ENCODE measurements at regions not wholly inside any gene's neighbourhood (a gene's known extent, or its start where the extent isn't known, plus 50 kb on each side); places are given as distances from the start of the nearest gene placed in this dataset.

DNA sequence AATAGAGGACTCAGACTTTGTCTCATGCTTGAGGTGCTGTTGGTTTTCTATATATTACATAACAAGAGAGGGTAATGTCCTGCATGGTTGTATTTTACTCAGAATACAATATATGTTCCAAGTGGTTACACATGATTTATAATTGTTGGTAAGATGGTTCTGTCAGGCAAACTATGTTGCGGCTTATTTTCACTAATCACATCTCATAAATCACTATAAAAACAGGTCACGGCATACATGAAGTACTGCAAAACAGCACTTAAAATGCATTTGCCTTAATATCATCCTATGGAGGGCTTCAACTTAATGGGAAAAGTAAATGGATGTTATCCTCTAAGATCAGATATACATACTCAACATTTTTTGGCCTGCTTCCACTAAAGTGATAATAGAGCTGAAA lies 246.0 kb upstream of the ARSJ start:
- H3K27ac ChIP-seq: no peak overlapping the region
- intact Hi-C loops (cut with DNase I; ENCODE audit: low total_unique reads): no loop called here
- no peaks in the 10 kb centered on the region for H3K36me3 ChIP-seq (ENCODE audit: low read depth, missing control alignments)
- H3K9me3 ChIP-seq: no peaks in the 10 kb centered on the region
- H3K27me3 ChIP-seq: no peaks in the 10 kb centered on the region
- DNase-seq: no peak
- 33 to 42% methylated on average over 2 of the region's 2 CpGs for WGBS, 2 donors
- H3K4me1 ChIP-seq: no peaks in the 10 kb centered on the region
- TF ChIP-seq POLR2A (IDR thresholded peaks at IDR 0.05) (no peak), CTCF (IDR thresholded peaks at IDR 0.05) (no peak)
- no peak overlapping the region for H3K4me3 ChIP-seq

- Histone ChIP-seq H3K36me3 (ENCODE audit: low read depth, missing control alignments) (no peaks in the 10 kb centered on the region), H3K4me1 (no peaks in the 10 kb centered on the region), H3K4me3 (no peak overlapping the region), H3K9me3 (no peaks in the 10 kb centered on the region), H3K27me3 (no peaks in the 10 kb centered on the region), H3K27ac (no peak overlapping the region)
- no peak for DNase-seq
- no peak for TF ChIP-seq POLR2A (IDR thresholded peaks at IDR 0.05)
- TF ChIP-seq CTCF (IDR thresholded peaks at IDR 0.05): no peak
- WGBS, 2 donors: 56 to 57% methylated on average over 3 of the region's 3 CpGs
- intact Hi-C loops (cut with DNase I; ENCODE audit: low total_unique reads): no loop called here
Measured at GRCh38 chr4:114226179-114226578, 246.7 kb upstream of the ARSJ start.

DNA sequence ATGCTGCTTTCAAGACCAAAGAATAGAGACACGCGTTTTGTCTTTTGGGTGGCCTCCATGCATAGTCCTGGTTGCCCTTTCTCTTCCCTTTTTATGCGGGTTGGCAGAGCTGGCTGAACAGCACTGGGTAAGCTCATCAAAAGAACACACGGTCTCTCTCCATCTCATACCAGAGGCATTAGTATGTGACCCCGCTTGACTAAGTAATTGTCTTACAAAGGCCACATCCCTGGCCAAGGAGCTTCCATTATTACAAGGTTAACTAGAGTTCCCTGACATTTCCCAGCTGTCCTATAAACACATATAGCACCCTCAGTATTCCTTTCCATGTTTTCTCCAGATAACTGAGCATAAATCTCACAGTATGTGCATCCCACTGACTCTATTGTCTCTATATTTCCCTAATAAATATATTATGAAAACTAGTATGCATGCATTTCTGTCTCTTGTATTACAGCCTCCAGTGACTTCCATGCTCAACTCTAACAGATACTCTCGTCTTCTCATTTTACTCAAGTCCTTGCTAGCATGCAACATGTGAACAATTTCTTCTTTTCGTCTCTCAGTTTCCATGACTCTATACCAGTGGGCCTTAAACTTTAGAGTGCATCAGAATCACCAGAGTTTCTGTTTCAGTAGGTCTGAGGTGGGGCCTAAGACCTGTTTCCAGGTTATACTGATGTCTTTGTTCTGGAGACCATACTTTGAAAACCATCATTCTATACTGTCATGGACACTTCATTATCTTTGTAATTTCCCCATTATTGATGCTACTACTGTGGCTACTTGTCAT lies 247.7 kb upstream of the ARSJ start:
- intact Hi-C loops (cut with DNase I; ENCODE audit: low total_unique reads): no loop called here
- TF ChIP-seq CTCF (IDR thresholded peaks at IDR 0.05) (no peak), POLR2A (IDR thresholded peaks at IDR 0.05) (no peak)
- H3K27ac ChIP-seq: no peak overlapping the region
- no peak overlapping the region for H3K4me3 ChIP-seq
- no peaks in the 10 kb centered on the region for H3K27me3 ChIP-seq
- H3K36me3 ChIP-seq (ENCODE audit: low read depth, missing control alignments): no peaks in the 10 kb centered on the region
- DNase-seq: no peak
- no peaks in the 10 kb centered on the region for H3K9me3 ChIP-seq
- H3K4me1 ChIP-seq: no peaks in the 10 kb centered on the region
- 81 to 82% methylated on average over 7 of the region's 7 CpGs for WGBS, 2 donors

DNA sequence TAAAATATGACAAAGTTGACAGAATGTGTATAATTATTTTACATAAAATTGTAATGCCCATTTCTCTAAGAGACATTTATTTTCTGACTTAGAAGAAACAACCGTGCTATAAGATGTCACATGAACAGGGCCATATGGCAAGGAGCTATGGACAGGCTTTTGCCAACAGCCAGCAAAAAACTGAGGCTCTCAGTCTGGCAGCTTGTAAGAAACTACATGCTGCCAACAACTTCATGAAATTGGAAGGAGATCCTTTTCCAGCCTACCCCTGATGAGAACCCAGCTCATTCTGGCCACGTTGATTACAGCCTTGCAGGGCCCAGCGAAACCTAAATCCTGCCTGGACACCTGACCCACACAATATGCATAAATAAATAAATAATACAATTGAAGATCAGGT lies 250.3 kb upstream of the ARSJ start:
- intact Hi-C loops (cut with DNase I; ENCODE audit: low total_unique reads): no loop called here
- H3K9me3 ChIP-seq: no peaks in the 10 kb centered on the region
- no peak overlapping the region for H3K27ac ChIP-seq
- H3K36me3 ChIP-seq (ENCODE audit: low read depth, missing control alignments): no peaks in the 10 kb centered on the region
- H3K27me3 ChIP-seq: no peaks in the 10 kb centered on the region
- no peak overlapping the region for H3K4me3 ChIP-seq
- no peak for DNase-seq
- H3K4me1 ChIP-seq: no peaks in the 10 kb centered on the region
- 82 to 84% methylated on average over 3 of the region's 3 CpGs for WGBS, 2 donors
- TF ChIP-seq CTCF (IDR thresholded peaks at IDR 0.05) (no peak), POLR2A (IDR thresholded peaks at IDR 0.05) (no peak)

- no peaks in the 10 kb centered on the region for H3K4me1 ChIP-seq
- no peak overlapping the region for H3K4me3 ChIP-seq
- 71 to 73% methylated on average over 2 of the region's 2 CpGs for WGBS, 2 donors
- H3K36me3 ChIP-seq (ENCODE audit: low read depth, missing control alignments): no peaks in the 10 kb centered on the region
- TF ChIP-seq CTCF (IDR thresholded peaks at IDR 0.05): no peak
- no peak for TF ChIP-seq POLR2A (IDR thresholded peaks at IDR 0.05)
- H3K9me3 ChIP-seq: no peaks in the 10 kb centered on the region
- H3K27ac ChIP-seq: no peak overlapping the region
- DNase-seq: no peak
- intact Hi-C loops (cut with DNase I; ENCODE audit: low total_unique reads): no loop called here
- no peaks in the 10 kb centered on the region for H3K27me3 ChIP-seq
Measured at GRCh38 chr4:114236171-114236769, 256.8 kb upstream of the ARSJ start.

Data from testis (tissue), 2 donors.